ENCODE measurements at regions not wholly inside any gene's neighbourhood (a gene's known extent, or its start where the extent isn't known, plus 50 kb on each side); places are given as distances from the start of the nearest gene placed in this dataset.

DNA sequence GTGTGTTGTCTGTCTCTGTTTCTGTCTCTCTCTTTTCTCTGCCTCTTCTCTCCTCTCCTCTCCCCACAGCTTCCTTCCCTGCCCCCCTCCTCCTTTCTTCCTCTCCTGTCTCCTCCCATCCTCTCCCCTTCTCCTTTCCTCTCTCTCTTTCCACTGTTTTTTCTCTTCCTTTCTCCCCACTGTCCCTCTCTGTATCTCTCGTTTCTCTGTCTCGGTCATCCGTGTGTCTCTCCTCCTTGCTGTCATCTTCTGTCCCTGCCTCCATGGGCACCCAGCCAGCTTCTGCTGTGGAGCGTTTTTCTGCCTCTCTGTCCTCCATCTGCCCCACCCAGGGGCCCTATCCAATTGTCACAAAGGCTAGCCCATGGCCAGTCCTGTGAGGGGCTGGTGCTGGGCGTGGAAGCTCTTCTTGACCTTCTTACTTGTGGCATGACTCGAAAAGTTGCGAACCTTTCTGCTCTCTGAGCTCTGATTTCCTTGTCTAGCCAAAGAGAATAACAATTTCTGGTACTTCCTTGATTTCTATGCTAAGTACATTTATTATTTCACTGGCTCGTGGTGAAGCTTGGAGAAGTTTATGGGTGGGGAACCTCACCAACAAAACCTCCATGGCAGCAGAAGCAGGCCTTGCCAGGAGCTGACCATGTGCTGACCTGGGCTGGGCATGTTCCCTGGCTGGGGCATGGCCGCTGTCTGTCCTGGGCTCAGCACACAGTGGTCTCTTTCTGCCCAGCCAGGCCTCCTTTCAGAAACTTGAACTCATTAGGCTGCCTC is 69.3 kb downstream of the CEBPB start:
- DNase-seq = no peak

DNA sequence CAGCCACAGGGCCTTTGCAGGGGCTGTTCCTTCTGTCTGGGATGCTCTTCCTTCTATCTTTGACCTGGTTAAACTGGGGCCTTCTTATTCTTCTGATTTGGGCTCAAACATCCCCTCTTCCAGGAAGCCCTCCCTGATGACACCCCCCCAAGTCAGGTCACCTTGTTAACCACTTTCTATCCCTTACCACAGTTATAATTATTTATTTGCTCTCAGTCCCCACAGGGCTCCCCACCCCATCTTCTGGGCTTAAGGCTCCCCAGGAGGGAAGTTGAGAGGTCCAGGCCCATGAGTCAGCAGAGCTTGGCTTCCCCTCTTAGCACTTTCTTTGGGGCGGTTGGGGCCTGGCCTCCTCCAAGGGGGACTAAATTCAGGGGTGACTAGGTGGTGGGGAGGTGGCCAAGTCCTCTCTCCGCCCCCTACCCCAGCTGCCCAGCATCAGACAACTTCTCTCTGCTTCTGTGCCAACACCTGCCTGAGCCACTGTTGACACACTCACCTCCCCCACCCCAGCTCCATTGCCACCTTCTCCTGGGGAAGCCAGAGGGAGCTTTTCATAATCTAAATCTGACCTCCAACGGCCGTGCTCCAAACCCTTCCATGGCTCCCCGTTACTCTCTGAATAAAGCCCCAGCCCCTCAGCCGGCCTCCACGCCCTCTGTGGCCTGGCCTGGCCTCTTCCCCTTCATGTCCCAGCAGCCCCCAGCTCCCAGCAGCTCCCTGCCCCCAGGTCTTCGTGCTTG is 70.0 kb downstream of the CEBPB start:
- DNase-seq = no peak

DNA sequence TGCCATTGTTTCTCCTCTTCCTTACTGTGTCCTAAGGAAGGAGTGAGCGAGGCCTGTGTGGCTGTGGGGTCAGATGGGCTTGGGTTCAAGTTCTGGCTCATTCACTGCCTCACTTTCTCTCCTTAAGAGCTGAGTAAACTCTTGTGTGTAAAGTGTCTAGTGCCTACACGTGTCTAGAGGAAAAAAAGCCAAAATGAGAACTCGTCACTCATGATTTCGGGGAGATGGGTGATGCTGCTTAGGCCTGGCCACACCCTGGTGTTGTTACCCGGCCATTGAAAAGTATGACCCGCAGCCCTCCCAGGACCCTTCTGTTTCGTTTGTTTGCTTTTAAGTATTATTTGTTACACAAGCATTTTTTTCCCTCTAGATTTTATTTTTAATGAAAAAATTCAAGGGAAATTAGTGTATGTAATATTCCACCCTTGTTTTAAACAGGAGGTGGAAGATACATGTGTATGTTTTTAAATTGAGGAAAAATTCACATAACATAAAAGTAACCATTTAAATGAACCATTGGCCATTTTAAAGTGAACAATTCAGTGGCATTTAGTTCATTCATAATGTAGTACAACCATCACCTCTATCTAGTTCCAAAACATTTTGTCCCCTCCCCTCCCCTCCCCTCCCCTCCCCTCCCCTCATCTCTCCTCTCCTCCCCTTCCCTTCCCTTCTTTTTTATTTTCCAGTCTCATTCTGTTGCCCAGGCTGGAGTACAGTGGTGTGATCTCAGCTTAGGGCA is 71.0 kb downstream of the CEBPB start:
- DNase-seq = no peak

DNA sequence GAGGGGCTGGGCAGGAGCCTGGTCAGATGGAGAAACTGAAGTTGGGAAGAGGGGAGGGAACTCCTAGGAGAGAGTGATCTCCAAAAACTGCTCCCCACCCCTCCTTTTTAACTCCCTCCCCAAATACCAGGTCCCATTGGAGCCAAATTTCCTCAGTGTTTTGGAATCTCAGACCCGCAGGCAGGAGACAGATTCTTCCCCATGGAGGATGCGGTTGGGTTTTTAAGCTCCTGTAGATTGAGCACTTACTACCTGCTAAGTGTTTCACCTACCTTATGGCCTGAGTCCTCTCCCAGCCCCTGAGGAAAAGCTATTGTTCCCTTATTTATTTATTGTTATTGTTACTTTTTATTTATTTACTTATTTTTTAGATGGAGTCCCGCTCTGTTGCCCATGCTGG is 73.2 kb downstream of the CEBPB start:
- no peak for DNase-seq

DNA sequence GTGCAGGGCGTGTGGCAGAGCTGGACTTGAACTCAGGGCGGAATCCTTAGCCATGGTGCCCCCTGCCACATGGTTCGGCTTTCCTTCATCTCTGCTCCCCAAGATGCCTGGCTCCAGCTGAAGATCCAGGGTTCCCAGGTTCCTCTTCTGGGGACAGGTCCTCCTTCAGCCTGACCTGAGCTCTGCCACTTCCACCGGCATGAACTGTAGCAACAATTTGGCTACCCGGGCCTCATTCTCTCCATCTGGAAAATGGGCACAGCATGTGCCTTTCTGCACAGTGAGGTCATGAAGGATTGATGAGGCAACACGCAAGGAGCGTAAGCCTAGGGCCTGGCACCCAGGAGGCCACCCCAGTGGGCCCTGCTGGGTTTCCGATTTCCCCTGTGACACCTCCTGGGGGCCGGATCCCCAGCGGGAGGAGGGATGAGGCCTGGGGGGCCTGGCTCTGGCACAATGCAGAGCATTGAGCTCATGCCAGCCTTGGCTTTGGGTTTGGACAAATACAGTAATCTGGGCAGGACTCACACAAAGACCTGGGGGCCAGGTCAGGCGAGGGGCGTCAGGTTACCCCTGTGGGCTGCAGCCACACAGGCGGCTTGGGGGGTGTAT is 74.0 kb downstream of the CEBPB start:
- DNase-seq = no peak

DNA sequence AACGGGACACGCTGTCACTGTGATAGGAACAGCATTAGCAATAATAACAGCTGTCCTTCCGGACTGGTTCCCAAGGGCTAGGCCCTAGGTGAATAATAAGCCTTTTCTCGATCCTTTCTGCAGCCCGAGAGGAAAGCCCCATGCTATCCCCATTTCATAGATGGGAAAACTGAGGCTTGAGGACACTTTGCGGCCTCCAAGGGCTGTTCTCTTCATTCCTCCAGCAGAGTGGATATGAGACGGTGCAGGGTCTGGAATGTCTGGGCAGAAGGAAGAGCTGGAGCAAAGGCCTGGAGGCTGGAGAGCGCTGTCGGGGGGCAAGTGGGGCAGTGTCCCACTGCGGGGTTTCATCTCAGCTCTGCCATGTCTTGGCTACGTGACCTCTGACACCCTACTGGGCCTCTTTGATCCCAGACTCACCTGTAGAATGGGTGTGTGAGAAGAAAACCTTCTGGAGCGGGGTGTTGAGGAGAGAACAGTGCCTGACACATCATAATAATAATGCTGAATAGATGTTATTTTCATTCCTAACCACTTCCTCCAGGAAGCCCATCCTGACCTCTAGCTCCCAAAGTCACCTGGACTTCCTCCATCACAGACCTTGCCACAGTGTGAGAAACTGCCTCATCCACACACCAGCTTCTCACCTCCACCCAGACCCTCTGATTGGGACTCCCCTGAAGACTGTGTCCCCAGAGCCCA is 74.8 kb downstream of the CEBPB start:
- DNase-seq = no peak

DNA sequence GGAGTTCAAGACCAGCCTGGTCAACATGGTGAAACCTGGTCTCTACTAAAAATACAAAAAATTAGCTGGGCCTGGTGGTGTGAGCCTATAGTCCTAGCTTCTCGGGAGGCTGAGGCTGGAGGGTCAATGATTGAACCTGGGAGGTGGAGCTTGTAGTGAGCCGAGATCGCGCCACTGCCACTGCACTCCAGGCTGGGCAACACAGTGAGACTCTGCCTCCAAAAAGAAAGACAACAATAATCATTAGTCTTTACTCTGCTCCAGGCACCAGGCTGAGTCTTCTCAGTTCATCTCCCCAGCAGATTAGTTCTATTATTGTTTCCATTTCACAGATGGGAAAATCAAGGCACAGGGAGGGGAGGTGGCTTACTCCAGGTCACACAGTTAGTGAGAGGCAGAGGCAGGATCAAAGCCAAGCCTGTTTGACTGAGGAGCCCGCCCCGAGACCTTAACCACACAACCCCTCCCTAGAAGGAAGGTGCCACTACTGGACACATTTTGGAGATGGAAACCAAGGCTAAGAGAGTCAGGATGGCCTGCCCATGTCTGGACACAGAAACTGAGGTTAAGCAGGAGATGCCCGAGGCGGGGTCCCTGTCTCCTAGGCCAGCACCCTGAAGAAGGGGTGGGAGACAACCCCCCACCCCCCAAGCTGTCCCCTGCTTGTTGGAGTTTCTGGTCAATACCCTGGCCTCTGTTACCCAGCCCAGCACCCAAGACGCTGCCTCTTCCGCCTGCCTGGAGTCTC is 75.8 kb downstream of the CEBPB start:
- DNase-seq = no peak

DNA sequence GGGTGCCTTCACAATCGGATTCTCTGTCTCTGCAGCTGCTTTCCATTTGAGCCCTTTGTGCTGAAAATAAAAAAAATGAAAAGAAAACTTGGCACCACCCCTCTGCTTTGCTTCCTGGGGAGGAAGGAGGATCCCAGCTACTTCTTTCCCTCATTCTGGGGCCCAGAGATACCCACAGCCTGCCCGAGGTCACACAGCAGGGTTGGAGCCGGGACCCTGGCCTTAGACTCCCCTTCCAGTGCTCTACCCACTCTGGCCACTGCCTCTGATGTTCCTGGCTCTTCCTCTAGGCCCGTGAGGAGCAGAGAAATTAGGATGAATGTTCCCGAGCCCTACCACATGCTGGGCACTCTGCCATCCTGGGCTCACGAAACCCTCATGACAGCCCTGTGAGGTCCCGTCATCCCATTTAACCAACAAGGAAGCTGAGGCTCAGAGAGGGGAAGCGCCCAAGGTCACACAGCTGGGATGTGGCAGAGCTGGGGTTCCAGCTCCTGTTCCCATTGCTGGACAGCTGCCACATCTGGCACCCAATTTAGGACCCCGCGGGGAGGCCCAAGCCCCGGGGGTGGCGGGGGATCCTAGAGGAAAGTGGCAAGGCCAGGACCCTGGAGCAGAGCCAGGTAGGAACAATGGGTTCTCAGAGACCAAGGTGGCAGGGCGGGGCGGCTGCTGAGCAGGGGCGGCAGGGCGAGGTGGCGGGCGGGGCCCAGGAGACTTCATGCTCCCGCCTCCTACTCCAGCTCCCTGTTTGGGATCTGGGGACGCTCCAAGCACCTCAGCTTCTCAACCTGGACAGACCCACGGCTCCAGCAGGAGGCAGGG is 76.6 kb downstream of the CEBPB start:
- no peak for DNase-seq

DNA sequence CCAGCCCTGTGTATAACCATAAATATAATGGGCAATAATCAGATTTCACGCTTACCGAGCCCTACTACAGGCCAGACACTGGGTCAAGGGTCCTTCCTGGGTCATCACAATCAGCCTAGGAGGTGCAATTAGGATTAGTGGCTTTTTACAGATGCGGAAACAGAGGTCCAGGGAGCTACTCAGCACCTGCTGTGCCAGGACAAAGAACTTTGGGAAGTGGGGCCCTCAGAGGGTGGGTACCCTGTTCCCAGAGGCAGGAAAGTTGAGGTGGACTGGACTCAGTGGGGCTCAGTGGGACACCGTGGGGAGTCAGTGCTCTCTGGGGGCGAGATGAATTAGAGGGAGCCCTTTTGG is 77.2 kb downstream of the CEBPB start:
- DNase-seq = no peak

DNA sequence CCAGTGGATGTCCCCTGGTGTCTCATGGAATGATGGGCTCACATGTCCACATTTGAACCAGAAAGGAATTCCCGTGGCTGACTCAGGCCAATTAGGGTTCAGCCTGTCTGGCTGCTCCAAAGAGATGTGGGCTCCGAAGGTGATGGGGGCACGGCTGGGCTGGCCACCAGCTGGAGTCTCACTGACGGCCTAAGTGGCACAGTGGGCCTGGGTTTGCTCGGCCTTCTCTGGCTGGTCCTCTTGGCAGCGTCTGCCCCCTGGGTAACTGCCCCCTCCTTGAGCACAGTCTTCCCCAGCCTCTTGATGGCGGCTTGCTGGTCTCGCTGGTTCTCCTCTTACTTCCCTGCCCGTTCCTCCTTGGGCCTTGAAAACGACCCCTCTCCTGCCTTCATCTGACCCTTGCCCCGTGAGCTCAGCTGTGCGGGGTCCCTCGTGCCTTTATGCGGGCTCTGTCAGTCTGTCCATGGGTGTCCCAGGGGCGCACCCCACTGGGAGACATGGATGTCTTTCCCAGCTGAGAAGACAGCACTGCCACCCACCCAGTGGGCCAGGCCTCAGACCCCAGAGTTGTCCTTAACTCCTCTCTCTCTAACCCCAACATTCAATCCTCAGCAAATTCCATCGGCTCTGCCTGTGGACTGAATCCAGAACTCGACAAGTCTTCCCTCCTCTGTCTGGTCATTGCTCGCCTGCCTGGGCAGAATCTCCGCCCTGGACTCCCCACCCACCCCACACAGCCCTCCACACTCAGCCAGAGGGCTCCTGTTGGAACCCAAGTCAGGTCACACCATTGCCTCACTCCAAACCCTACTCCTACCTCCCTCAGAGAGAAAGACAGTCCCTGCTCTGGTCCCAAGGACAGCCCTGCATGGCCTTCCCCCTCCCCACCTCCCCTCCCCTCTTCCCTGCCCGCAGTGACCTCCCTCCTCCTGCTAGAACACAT is 78.7 kb downstream of the CEBPB start:
- no peak for DNase-seq

DNA sequence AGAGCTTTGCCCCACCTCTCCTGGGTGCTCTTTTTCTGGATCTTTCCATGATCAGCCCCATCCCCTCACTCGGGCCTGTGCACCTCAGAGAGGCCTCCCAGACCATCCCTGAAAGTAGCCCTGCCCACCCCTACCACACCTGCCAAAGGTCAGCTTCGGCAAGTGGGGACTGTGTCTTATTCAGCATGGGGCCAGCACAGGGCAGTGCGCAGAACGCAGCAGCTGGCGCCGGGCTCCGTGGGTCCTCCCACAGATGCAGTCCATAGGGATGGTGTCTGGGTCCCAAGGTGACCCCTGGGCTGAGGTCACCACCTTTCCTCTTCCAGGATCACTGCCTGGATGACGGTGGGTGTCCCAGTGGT is 79.4 kb downstream of the CEBPB start:
- no peak for DNase-seq

DNA sequence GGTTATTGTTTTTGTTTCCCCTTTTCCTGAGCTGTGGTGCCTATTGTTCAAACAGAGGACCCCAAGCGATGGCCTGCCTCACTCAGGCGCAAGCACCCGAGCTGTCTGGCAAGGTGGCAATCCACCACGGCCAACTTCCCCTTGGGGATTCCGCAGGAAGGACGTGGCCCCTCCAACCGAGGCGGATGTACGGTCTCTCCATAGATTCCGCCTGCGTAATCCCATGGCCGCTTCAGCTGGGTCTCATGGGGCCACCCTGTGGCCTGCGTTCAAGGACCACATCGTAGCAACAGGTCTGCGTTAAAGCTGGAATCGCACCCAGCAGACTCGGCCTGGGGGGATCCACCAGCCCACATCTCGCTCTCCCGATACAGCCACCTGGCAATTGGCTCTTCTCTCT is 79.9 kb downstream of the CEBPB start:
- DNase-seq = peak; percentile 26

DNA sequence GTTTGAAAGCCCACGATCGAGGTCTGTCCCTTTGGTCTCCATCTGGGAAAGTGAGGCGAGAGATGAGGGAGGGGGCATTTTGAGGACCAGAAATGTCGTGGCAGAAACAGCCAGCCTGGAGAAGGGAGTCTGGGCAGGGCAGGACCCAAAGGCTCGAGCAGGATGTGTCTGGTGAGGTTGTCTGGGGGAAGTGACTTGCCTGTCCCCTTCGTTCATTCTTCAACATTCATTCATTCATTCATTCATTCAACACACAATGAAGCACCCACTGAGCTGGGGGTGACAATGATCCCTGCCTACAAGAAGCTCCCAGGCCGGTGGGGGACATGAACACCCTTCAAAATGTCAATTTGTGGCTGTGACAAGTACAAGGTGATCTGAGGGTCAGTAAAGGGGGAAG is 80.5 kb downstream of the CEBPB start:
- DNase-seq = no peak

DNA sequence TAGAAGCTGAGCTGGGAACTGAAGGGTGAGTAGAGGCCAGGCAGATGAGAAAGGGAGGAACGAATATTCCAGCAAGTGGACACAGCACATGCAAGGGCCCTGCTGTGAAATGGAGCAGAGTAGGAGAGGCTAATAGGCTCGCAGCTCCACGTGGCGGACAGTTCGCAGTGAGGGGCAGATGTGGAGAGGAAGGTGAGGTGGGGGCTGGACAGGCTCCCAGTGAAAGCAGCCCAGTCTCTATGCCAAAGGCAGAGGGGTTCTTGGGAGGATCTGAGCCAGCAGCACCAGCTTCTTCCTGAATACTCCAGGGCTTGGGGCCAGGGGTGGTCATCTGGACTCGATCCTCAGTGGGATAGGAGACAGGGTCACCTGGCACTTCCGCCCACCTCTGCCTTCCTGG is 81.0 kb downstream of the CEBPB start:
- no peak for DNase-seq

DNA sequence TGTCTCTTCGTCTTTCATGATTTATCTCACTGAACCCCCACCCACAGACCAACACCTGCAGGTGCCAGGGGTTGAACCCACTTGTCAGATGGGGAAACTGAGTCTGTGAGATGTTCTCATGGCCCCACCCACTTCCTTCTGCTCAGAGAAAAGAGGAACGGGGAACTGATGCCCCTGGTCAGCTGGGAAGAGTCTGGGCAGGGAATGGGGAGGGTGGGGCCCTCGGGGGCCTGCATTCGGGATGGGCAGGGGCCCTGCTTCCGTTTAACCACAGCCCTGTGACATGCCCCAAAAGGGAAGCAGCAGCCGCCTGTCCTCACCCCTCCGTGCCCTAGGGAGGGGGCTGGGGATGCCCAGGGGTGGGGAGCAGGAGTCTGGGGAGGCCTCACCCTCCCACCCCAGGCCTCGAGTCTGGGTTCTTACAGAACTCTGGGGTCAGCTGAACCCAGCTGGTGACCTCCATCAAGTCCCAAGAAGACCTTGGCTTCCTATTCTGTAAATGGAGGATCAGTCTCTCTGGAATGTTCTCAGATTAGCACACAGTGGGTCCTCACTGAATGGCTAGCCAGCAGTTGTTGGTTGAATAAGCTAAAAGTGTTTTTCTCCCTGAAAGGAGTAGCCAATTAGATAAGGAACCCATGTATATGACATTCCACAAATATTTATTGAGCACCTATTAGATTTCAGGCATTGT is 81.5 kb downstream of the CEBPB start:
- DNase-seq = no peak

DNA sequence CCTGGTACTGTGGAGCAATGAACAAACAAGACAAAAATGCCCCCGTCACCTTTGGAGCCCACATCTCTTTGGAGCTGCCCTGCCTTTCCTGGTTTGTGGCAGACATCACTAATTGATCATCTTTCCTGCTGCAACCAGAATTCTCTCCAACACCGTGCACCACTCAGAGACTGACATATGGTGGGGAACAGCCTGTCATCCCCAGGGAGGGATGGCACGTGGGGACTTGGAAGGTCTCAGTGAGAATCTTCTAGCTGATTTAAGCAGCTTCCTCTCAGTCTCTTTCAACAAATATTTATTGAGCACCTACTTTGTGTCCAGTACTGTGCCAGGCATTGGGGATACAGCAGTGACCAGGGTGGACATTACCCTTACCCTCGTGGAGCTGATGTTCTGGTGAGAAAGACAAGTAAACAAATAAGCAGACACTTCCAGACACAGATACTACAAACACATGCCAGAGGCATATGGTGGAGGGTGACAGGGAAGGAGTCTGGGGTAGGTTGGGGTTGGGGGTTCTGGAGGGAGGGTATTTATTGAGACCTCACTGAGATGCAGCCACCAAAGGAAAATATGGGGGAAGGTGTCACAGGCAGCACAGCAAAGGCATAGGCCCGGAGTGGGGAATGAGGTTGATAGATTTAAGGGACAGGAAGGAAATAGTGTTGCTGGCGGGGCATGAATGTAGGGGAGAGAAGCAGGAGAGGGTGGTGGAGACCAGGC is 82.3 kb downstream of the CEBPB start:
- DNase-seq = no peak

DNA sequence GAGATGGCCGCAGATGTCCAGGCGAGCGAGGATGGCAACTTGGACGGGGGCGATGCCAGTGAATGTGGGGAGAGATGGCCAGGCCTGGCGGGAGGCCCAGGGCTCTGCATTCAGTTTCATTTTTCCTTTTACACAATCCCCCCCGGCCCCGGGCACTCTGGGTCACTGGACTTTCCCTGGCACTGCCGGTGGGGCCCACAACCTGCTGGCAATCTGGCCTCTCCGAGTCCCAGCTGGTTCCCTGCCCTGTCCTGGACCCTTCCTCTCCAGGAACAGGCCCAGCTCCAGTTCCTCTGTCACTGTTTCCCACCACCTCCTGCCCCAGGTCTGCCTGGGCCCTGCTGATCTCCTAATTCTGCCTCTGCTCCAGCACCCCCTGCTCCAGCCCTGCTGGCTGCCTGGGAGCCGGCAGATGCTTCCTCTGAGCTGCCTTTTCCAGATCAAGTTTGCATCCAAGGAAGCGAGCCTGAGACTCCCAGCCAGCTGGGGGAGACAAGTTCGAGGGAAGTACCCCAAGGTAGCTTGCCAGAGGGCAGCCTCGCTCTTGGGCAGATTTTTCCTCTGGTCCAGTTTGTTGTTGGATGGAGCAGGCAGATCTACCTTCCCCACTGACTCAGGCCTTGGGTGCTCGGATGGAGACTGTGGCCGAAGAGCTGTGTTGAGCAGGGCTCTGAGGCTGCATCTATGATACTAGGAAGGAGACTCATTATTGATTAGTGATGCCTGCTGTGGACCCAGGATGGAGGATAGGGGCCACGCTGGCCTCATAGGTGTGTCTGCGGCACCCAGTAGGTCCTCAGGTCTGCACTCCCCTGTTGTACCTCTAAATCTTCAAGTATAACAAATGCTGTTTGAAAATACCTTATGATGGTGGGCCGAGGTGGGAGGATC is 83.2 kb downstream of the CEBPB start:
- DNase-seq = no peak

All from CD4-positive, alpha-beta T cell treated with Interleukin-17A for 1 hour (primary cell).